D721Med (cell line): ENCODE measurements at regions not wholly inside any gene's neighbourhood (a gene's known extent, or its start where the extent isn't known, plus 50 kb on each side); places are given as distances from the start of the nearest gene placed in this dataset.

Experiments used
- DNase-seq: peaks from one replicate; pipeline ENCODE4 v3.0.0; 2011; ENCODE audit warnings: low spot score; ENCODE audit not compliant: insufficient read length
- FAIRE-seq: peaks from 2 replicates; lab custom pipeline; 2011; peaks lifted over from hg19 to GRCh38; lab: Jason Lieb, UNC
- CTCF ChIP-seq: IDR thresholded peaks from 2 replicates; pipeline ENCODE4 v1.5.1; 2012; ENCODE audit warnings: mild to moderate bottlenecking, control low read depth; ENCODE audit not compliant: insufficient read depth; ENCODE audit errors: missing control alignments

- TF ChIP-seq CTCF, result no peak
- no peak for FAIRE-seq
- no peak for DNase-seq
Observed at GRCh38 chr7:17067691-17068090, 185.9 kb upstream of the AGR3 start.

DNA sequence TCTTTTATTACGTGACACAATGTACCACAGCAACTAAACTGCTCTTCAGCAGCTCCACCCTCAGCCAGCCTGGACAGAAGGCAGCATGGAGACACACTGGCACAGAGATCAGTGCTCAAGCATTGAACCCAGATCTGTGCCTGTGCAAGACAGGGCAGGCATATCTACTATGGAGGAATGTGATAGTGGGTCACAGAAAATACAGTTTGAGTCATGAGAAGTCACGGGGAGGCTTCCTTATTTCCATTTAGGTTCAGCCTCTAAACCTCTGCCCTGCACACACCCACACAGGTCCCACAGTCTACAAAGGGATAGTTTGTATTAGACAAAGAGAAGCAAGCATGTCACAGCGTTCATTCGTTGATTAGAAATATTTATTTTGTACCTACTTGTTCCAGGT, 187.4 kb upstream of the AGR3 start:
- no peak for TF ChIP-seq CTCF
- DNase-seq (no peak), FAIRE-seq (no peak)

DNA sequence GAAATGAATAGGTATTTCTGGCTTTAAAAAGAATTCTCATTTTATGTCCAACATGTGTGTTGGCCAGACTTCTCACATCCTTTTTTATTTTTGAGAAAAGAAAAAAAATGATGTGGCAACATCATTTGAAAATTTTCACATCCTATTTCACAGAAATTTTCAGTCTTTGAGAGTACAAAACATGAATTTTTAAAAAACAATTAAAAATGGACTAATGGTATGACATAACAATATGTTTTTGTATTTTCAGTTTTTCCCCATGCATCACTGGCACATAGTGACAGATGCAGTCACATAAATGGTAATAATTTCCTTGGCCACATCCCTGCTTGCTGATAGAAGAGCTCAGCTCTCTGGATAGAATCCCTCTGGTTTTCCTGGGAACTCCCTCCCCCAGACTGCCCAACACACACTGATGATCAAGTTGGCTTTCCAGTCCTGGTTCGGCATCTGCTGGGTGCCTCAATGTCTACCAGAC, 188.5 kb upstream of the AGR3 start:
- DNase-seq (no peak), FAIRE-seq (peak; percentile 48)
- no peak for TF ChIP-seq CTCF

GRCh38 chr7:17071866-17072265, 190.1 kb upstream of the AGR3 start:
- no peak for DNase-seq
- TF ChIP-seq CTCF, result no peak
- FAIRE-seq, result no peak

DNA sequence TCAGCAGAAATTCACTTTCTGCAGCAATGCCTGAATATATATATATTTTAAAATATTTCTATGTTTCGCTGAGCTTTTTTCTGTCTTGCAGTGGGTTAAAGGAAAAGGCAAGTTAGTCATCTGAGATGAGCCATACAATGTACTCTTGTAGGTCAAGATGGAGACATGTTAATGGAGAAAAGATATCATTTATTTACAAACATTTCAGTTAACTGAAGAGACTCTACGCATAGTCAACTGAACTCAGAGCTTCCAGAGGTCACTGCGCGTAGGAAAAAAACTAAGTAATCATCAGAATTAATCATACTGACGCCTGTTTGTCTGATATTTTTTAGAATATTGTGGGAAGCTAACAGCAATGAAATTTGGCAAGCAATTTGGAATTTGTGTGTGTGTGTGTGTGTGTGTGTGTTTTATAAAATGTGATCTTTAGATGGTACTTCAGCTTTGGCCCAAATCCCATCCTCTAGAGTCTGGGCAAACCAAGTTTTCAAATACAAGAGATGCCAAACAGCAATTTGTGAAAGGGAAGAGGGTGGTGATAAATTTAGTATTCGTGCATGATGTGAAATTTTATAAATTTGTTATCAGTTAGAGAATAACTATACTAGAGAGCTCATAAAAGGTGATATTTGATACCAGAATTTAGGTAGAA, 193.9 kb upstream of the AGR3 start:
- FAIRE-seq (no peak), DNase-seq (no peak)
- no peak for TF ChIP-seq CTCF

GRCh38 chr7:17078298-17078697, 196.5 kb upstream of the AGR3 start:
- DNase-seq (no peak), FAIRE-seq (no peak)
- TF ChIP-seq CTCF, result no peak

DNA sequence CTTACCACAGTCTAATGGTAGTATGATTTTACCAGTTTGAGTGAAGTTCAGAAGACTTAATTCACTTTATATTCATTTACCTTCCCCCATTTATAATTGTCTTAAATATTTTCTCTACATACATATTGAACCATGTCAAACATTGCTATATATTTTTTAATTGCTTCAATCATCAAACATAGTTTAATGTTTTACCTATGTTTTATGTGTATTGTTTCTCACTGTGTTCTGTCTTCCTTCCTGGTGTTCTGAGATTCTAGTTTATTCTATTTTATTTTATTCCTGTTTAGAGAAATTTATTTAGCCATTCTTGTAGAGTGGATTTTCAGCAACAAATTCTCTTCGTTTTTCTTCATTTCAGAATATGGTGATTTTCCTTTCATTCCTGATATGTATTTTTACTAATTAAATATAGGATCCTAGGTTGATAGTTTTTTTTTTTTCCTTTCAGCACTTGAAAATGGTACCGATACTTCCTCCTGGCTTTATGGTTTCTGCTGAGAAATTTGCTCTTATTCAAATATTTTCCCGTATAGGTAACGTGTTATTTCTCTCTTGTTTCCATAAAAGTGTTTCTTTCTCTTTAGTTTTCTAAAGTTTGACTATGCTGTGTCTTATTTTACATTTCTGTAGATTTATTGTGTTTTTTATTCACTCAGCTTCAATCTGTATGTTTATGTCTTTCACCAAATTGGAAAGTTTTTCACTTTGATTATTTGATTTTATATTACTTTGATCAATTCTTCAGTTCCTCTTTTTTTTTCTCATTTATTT, 201.8 kb upstream of the AGR3 start:
- DNase-seq (no peak), FAIRE-seq (no peak)
- no peak for TF ChIP-seq CTCF
